Glutamatergic neuron (in vitro differentiated cells): ENCODE measurements at regions not wholly inside any gene's neighbourhood (a gene's known extent, or its start where the extent isn't known, plus 50 kb on each side); places are given as distances from the start of the nearest gene placed in this dataset.

ENCODE experiments used
- DNase-seq: peaks from one replicate; pipeline ENCODE4 v3.0.0; 2022
- H3K27ac Mint-ChIP-seq: one replicate; pipeline ENCODE4 v1.8.0; 2020; ENCODE audit warnings: mild to moderate bottlenecking, mixed read lengths, inconsistent platforms; ENCODE audit not compliant: unreplicated experiment
- H3K27me3 Mint-ChIP-seq: one replicate; pipeline ENCODE4 v1.8.0; 2020; ENCODE audit warnings: mild to moderate bottlenecking, moderate library complexity, mixed read lengths, inconsistent platforms; ENCODE audit not compliant: unreplicated experiment
- H3K36me3 Mint-ChIP-seq: one replicate; pipeline ENCODE4 v1.8.0; 2020; ENCODE audit warnings: mild to moderate bottlenecking, mixed read lengths, inconsistent platforms; ENCODE audit not compliant: unreplicated experiment
- H3K4me1 Mint-ChIP-seq: one replicate; pipeline ENCODE4 v1.8.0; 2020; ENCODE audit warnings: mild to moderate bottlenecking, low read depth, mixed read lengths, inconsistent platforms; ENCODE audit not compliant: unreplicated experiment
- H3K4me3 Mint-ChIP-seq: one replicate; pipeline ENCODE4 v1.8.0; 2020; ENCODE audit warnings: mild to moderate bottlenecking, mixed read lengths, inconsistent platforms; ENCODE audit not compliant: unreplicated experiment
- H3K9me3 Mint-ChIP-seq: one replicate; pipeline ENCODE4 v1.8.0; 2020; ENCODE audit warnings: mild to moderate bottlenecking, moderate library complexity, mixed read lengths, inconsistent platforms; ENCODE audit not compliant: unreplicated experiment
- TF ChIP-seq, protein P1 (sequence below): fragments of 200-600 bp; sonication (generic); IDR thresholded peaks from one replicate; pipeline ENCODE4 v1.5.0; 2021; ENCODE audit not compliant: partially characterized antibody, unreplicated experiment

DNA sequence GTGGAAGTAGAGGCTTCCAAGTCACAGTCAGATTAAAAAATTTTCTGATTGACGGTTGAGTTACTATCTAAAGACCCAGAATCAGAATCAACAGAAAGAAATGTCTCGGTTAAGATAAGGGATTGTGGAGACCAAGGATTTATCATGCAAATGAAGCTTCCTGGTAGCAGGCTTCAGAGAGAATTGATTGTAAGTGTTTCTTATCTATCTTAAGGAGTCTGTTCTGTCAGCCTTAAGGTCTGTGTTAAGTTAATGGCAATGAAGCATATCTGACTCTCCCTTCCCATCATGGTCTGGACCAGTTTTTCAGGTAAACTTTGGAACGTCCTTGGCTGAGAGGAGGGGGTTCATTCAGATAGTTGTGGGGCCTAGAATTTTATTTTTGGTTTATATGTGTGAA, 780.2 kb downstream of the FAM133A start:
- no peaks in the 10 kb centered on the region for H3K36me3 Mint-ChIP-seq
- H3K9me3 Mint-ChIP-seq: no peaks in the 10 kb centered on the region
- H3K4me3 Mint-ChIP-seq: no peak overlapping the region
- H3K27ac Mint-ChIP-seq: no peak overlapping the region
- no peaks in the 10 kb centered on the region for H3K4me1 Mint-ChIP-seq
- no peak for DNase-seq
- no peaks in the 10 kb centered on the region for H3K27me3 Mint-ChIP-seq
- TF ChIP-seq, protein P1, sequence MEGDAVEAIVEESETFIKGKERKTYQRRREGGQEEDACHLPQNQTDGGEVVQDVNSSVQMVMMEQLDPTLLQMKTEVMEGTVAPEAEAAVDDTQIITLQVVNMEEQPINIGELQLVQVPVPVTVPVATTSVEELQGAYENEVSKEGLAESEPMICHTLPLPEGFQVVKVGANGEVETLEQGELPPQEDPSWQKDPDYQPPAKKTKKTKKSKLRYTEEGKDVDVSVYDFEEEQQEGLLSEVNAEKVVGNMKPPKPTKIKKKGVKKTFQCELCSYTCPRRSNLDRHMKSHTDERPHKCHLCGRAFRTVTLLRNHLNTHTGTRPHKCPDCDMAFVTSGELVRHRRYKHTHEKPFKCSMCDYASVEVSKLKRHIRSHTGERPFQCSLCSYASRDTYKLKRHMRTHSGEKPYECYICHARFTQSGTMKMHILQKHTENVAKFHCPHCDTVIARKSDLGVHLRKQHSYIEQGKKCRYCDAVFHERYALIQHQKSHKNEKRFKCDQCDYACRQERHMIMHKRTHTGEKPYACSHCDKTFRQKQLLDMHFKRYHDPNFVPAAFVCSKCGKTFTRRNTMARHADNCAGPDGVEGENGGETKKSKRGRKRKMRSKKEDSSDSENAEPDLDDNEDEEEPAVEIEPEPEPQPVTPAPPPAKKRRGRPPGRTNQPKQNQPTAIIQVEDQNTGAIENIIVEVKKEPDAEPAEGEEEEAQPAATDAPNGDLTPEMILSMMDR: no peak

DNA sequence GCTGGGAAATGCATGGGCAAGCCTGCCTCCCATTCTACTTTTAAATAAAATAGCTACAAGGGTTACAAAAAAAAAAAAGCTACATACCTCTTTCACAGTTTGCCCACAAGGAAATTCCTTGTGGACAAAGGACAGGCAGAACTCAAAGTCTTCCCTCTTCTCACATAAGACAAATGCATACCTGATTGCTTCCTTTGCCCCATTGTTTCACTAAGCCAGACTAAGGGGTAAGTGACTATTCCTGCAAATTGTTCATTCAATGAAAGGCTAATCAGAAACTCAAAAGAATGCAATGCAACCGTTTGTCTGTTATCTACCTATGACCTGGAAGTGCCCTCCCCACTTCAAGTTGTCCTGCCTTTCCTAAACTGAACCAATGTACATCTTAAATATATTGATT, 780.6 kb downstream of the FAM133A start:
- Mint-ChIP-seq H3K27ac (no peak overlapping the region), H3K27me3 (no peaks in the 10 kb centered on the region), H3K36me3 (no peaks in the 10 kb centered on the region), H3K4me3 (no peak overlapping the region), H3K4me1 (no peaks in the 10 kb centered on the region), H3K9me3 (no peaks in the 10 kb centered on the region)
- TF ChIP-seq, protein P1: no peak
- DNase-seq: no peak

DNA sequence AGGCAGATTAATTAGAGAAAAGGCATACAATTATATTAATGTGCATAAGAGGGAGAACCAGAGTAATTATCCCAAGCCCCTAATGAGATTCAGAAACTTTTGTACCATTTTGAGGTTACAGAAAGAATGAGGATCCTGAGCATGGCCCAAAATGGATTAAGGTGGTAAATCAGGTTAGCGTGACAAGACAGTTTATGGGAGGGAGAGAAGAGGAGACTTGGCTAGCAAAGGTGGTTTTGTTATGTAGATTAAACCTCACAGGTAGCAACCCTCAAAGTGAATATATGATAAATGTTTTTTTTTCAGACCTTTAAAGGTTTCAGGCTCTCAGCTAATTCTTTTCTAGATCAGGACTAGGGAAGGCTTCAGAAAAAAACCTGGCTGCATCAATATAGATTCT, 781.8 kb downstream of the FAM133A start:
- Mint-ChIP-seq H3K36me3 (no peaks in the 10 kb centered on the region), H3K27me3 (no peaks in the 10 kb centered on the region), H3K4me1 (no peaks in the 10 kb centered on the region), H3K9me3 (no peaks in the 10 kb centered on the region), H3K4me3 (no peak overlapping the region), H3K27ac (no peak overlapping the region)
- no peak for DNase-seq
- TF ChIP-seq, protein P1: no peak

DNA sequence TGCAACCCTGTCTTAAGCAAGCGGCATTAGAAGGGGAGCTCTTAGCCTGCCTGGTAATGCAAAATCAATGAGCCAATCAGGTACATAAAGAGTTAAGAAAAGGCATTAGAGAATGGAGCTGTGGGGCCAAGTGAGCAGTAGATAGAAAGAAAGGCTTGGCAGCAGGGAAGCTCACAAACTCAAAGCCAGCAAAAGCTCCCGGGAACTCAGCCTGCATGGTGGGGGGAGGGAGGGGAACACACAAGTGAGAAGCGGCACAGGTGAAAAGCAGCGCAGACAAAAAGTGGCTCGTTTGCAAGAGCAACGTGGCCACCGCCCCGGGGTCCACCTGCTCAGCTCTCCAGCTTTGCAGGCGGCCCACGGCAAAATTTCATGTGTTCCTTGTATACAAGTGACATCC, 818.5 kb downstream of the FAM133A start:
- no peaks in the 10 kb centered on the region for H3K9me3 Mint-ChIP-seq
- H3K27ac Mint-ChIP-seq: no peak overlapping the region
- H3K4me3 Mint-ChIP-seq: no peak overlapping the region
- peaks cover 1% of the 10 kb centered on the region for H3K4me1 Mint-ChIP-seq
- TF ChIP-seq, protein P1: no peak
- H3K27me3 Mint-ChIP-seq: no peaks in the 10 kb centered on the region
- no peaks in the 10 kb centered on the region for H3K36me3 Mint-ChIP-seq
- DNase-seq: no peak

DNA sequence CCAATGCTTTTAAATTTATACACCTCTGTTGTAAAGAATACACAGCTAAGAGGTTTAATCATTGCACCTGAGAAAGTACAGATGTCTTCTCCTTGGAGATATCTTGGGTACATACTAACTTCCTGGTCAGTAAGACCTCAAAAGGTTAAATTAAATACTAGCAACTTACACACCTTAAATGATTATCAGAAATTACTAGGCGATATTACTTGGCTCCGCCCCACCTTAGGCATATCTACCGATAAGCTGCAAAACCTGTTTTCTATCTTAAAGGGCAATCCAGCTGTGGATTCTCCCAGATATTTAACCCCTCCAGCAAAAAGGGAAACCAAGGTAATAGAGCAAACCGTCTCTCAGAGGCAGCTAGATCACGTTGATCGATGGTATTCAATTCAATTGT, 819.4 kb downstream of the FAM133A start:
- no peaks in the 10 kb centered on the region for H3K36me3 Mint-ChIP-seq
- DNase-seq: no peak
- TF ChIP-seq, protein P1: no peak
- H3K4me1 Mint-ChIP-seq: peaks cover 1% of the 10 kb centered on the region
- no peak overlapping the region for H3K27ac Mint-ChIP-seq
- H3K27me3 Mint-ChIP-seq: no peaks in the 10 kb centered on the region
- H3K9me3 Mint-ChIP-seq: no peaks in the 10 kb centered on the region
- no peak overlapping the region for H3K4me3 Mint-ChIP-seq
